ENCODE measurements at regions not wholly inside any gene's neighbourhood (a gene's known extent, or its start where the extent isn't known, plus 50 kb on each side); places are given as distances from the start of the nearest gene placed in this dataset.

GRCh38 chr2:234606896-234607295 is 110.0 kb upstream of the ARL4C start:
- TF ChIP-seq EZH2 (IDR thresholded peaks at IDR 0.05; ENCODE audit: borderline replicate concordance, low read depth, low read length, poor library complexity, severe bottlenecking) (no peak), CTCF (conservative IDR thresholded peaks at IDR 0.05; ENCODE audit: low read depth, low read length) (no peak)
- ChIA-PET CTCF (no interaction called here), POLR2A (ENCODE audit: low non-redundant PET) (no interaction called here)
- Histone ChIP-seq H3K27me3 (replicated peaks; ENCODE audit: insufficient read depth, low read depth, low read length, poor library complexity) (no peaks in the 10 kb centered on the region), H3K4me3 (ENCODE audit: low read depth, low read length, poor library complexity, severe bottlenecking) (no peak overlapping the region), H3K36me3 (ENCODE audit: insufficient read depth, low read length, poor library complexity, severe bottlenecking) (no peaks in the 10 kb centered on the region), H3K9me3 (ENCODE audit: low read depth, low read length, poor library complexity, severe bottlenecking) (no peaks in the 10 kb centered on the region), H3K4me1 (ENCODE audit: insufficient read depth, low read length, poor library complexity, severe bottlenecking) (no peaks in the 10 kb centered on the region), H3K27ac (ENCODE audit: low read depth, low read length, poor library complexity, severe bottlenecking) (no peak overlapping the region)
- DNase-seq (ENCODE audit: low spot score) = no peak
- intact Hi-C loops (cut with micrococcal nuclease; ENCODE audit: unreplicated experiment) = no loop called here
- BruUV-seq (replicated peaks) = no TSS peak

GRCh38 chr2:234603619-234604018 is 106.7 kb upstream of the ARL4C start:
- Histone ChIP-seq H3K36me3 (ENCODE audit: insufficient read depth, low read length, poor library complexity, severe bottlenecking) (no peaks in the 10 kb centered on the region), H3K27me3 (replicated peaks; ENCODE audit: insufficient read depth, low read depth, low read length, poor library complexity) (no peaks in the 10 kb centered on the region), H3K4me1 (ENCODE audit: insufficient read depth, low read length, poor library complexity, severe bottlenecking) (no peaks in the 10 kb centered on the region), H3K27ac (ENCODE audit: low read depth, low read length, poor library complexity, severe bottlenecking) (no peak overlapping the region), H3K9me3 (ENCODE audit: low read depth, low read length, poor library complexity, severe bottlenecking) (no peaks in the 10 kb centered on the region), H3K4me3 (ENCODE audit: low read depth, low read length, poor library complexity, severe bottlenecking) (no peak overlapping the region)
- ChIA-PET CTCF (no interaction called here), POLR2A (ENCODE audit: low non-redundant PET) (no interaction called here)
- intact Hi-C loops (cut with micrococcal nuclease; ENCODE audit: unreplicated experiment) = no loop called here
- no TSS peak for BruUV-seq (replicated peaks)
- TF ChIP-seq EZH2 (IDR thresholded peaks at IDR 0.05; ENCODE audit: borderline replicate concordance, low read depth, low read length, poor library complexity, severe bottlenecking) (no peak), CTCF (conservative IDR thresholded peaks at IDR 0.05; ENCODE audit: low read depth, low read length) (no peak)
- no peak for DNase-seq (ENCODE audit: low spot score)

- Histone ChIP-seq H3K36me3 (ENCODE audit: insufficient read depth, low read length, poor library complexity, severe bottlenecking) (no peaks in the 10 kb centered on the region), H3K9me3 (ENCODE audit: low read depth, low read length, poor library complexity, severe bottlenecking) (no peaks in the 10 kb centered on the region), H3K27me3 (replicated peaks; ENCODE audit: insufficient read depth, low read depth, low read length, poor library complexity) (no peaks in the 10 kb centered on the region), H3K4me3 (ENCODE audit: low read depth, low read length, poor library complexity, severe bottlenecking) (no peak overlapping the region), H3K27ac (ENCODE audit: low read depth, low read length, poor library complexity, severe bottlenecking) (no peak overlapping the region), H3K4me1 (ENCODE audit: insufficient read depth, low read length, poor library complexity, severe bottlenecking) (peaks cover 8% of the 10 kb centered on the region)
- intact Hi-C loops (cut with micrococcal nuclease; ENCODE audit: unreplicated experiment) = no loop called here
- no TSS peak for BruUV-seq (replicated peaks)
- ChIA-PET POLR2A (ENCODE audit: low non-redundant PET) (no interaction called here), CTCF (no interaction called here)
- no peak for DNase-seq (ENCODE audit: low spot score)
- TF ChIP-seq CTCF (conservative IDR thresholded peaks at IDR 0.05; ENCODE audit: low read depth, low read length) (no peak), EZH2 (IDR thresholded peaks at IDR 0.05; ENCODE audit: borderline replicate concordance, low read depth, low read length, poor library complexity, severe bottlenecking) (no peak)
These were observed 104.3 kb upstream of the ARL4C start for GRCh38 chr2:234601213-234601612.

Data from A673 (cell line).